ENCODE measurements at regions not wholly inside any gene's neighbourhood (a gene's known extent, or its start where the extent isn't known, plus 50 kb on each side); places are given as distances from the start of the nearest gene placed in this dataset.

DNA sequence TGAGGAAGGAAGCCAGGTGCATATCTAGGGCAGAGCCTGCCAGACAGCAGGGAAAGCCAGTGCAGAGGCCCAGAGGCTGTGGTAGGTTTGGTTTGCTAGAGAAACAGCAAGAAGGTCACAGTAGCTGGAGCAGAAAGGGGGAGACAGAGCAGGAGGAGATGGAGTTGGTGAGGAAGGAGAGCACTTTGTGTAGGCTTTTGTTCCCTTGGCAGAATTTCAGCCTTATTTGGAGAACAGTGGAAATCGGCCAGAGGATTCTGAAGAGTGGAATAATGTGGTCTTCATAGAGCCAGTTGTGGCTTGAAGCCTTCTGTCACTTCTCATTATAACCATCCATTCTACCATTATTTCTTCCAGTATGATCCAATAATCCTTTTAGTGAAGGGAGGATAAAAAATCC, 212.9 kb upstream of the FAR2 start:
- H3K4me3 ChIP-seq (replicated peaks; ENCODE audit: insufficient read depth, low read length), result no peak overlapping the region
- no peak for DNase-seq (ENCODE audit: low read depth in 1 of 2, low spot score in 1 of 2)
- H3K27ac ChIP-seq (replicated peaks), result no peak overlapping the region
- TF ChIP-seq SPI1 (IDR thresholded peaks at IDR 0.05; ENCODE audit: borderline replicate concordance, low read depth) (no peak), REST (IDR thresholded peaks at IDR 0.05; ENCODE audit: insufficient replicate concordance, low read depth) (no peak), GABPA (IDR thresholded peaks at IDR 0.05; ENCODE audit: low read depth) (no peak), POLR2AphosphoS5 (IDR thresholded peaks at IDR 0.05; ENCODE audit: low read depth) (no peak)
- TF ChIP-seq, protein P1, sequence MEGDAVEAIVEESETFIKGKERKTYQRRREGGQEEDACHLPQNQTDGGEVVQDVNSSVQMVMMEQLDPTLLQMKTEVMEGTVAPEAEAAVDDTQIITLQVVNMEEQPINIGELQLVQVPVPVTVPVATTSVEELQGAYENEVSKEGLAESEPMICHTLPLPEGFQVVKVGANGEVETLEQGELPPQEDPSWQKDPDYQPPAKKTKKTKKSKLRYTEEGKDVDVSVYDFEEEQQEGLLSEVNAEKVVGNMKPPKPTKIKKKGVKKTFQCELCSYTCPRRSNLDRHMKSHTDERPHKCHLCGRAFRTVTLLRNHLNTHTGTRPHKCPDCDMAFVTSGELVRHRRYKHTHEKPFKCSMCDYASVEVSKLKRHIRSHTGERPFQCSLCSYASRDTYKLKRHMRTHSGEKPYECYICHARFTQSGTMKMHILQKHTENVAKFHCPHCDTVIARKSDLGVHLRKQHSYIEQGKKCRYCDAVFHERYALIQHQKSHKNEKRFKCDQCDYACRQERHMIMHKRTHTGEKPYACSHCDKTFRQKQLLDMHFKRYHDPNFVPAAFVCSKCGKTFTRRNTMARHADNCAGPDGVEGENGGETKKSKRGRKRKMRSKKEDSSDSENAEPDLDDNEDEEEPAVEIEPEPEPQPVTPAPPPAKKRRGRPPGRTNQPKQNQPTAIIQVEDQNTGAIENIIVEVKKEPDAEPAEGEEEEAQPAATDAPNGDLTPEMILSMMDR (IDR thresholded peaks at IDR 0.05; ENCODE audit: insufficient read depth, low read length), result no peak
- no peaks in the 10 kb centered on the region for H3K27me3 ChIP-seq (ENCODE audit: insufficient read depth, poor library complexity, severe bottlenecking)

GRCh38 chr12:28936711-28937110, 212.4 kb upstream of the FAR2 start:
- no peak for DNase-seq (ENCODE audit: low read depth in 1 of 2, low spot score in 1 of 2)
- H3K27me3 ChIP-seq (ENCODE audit: insufficient read depth, poor library complexity, severe bottlenecking), result no peaks in the 10 kb centered on the region
- TF ChIP-seq GABPA (IDR thresholded peaks at IDR 0.05; ENCODE audit: low read depth) (no peak), SPI1 (IDR thresholded peaks at IDR 0.05; ENCODE audit: borderline replicate concordance, low read depth) (no peak), REST (IDR thresholded peaks at IDR 0.05; ENCODE audit: insufficient replicate concordance, low read depth) (no peak), POLR2AphosphoS5 (IDR thresholded peaks at IDR 0.05; ENCODE audit: low read depth) (no peak)
- H3K4me3 ChIP-seq (replicated peaks; ENCODE audit: insufficient read depth, low read length), result no peak overlapping the region
- no peak overlapping the region for H3K27ac ChIP-seq (replicated peaks)

DNA sequence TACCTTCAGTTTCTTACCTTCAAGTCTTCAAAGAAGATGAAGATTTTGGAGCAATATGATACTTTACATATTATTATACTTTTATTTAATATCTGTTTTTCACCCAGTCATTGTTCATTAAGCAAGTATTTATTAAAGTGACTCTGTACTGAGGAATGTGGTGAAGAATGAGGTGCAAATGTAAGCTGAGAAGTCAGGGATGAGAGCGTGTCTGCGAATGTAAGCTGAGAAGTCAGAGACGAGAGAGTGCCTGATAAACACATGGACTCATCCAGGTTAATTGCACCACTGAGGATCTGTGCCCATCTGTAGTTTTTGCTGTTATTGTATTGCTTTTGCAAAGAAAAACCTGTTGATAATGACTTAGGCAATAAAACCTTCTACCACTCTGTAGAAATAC, 211.9 kb upstream of the FAR2 start:
- TF ChIP-seq SPI1 (IDR thresholded peaks at IDR 0.05; ENCODE audit: borderline replicate concordance, low read depth), result no peak
- no peak for TF ChIP-seq REST (IDR thresholded peaks at IDR 0.05; ENCODE audit: insufficient replicate concordance, low read depth)
- TF ChIP-seq, protein P1 (IDR thresholded peaks at IDR 0.05; ENCODE audit: insufficient read depth, low read length), result no peak
- TF ChIP-seq POLR2AphosphoS5 (IDR thresholded peaks at IDR 0.05; ENCODE audit: low read depth), result no peak
- TF ChIP-seq GABPA (IDR thresholded peaks at IDR 0.05; ENCODE audit: low read depth), result no peak
- H3K27ac ChIP-seq (replicated peaks), result no peak overlapping the region
- H3K4me3 ChIP-seq (replicated peaks; ENCODE audit: insufficient read depth, low read length), result no peak overlapping the region
- no peaks in the 10 kb centered on the region for H3K27me3 ChIP-seq (ENCODE audit: insufficient read depth, poor library complexity, severe bottlenecking)
- no peak for DNase-seq (ENCODE audit: low read depth in 1 of 2, low spot score in 1 of 2)

All from HL-60 (cell line).